Esophagus squamous epithelium (tissue), 4 donors: ENCODE measurements at regions not wholly inside any gene's neighbourhood (a gene's known extent, or its start where the extent isn't known, plus 50 kb on each side); places are given as distances from the start of the nearest gene placed in this dataset.

Experiments used
- CTCF ChIP-seq, 6 experiments: fragments of 450-650 bp in 4 of 6; fragments of 200-600 bp in 2 of 6; sonication (generic) in 2 of 6; IDR thresholded peaks; one replicate each; pipeline ENCODE4 v1.5.1; 2016 to 2019; ENCODE audit warnings: antibody characterized with exemption in 6 of 6, mild to moderate bottlenecking in 4 of 6, moderate library complexity in 4 of 6
- POLR2A ChIP-seq, 4 donors: fragments of 450-650 bp; IDR thresholded peaks; one replicate each; pipeline ENCODE4 v1.6.1; 2017; ENCODE audit warnings: antibody characterized with exemption in 4 of 4, mild to moderate bottlenecking in 4 of 4, moderate library complexity in 3 of 4

DNA sequence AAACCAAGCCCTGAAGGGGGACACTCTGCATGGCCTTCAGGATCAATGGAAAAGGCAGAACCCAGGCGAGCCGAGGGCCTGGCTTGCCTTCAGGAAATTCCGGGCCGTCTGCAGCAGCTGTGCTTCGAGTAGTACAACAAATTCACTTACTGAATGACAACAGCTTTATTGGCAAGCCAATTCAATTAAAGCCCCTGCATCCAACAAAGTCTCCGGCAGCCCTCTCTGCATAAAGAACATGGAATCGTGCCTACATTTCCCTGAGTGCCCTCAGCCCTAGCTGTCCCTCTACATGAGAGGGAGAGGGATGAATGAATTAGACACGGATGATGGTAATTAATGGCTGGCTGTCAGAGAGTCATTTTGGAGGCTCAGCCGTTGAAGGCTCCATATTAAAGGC is 189.0 kb downstream of the BCL11A start:
- no peak for TF ChIP-seq CTCF (IDR thresholded peaks at IDR 0.05)
- no peak for TF ChIP-seq POLR2A (IDR thresholded peaks at IDR 0.05)
